Ascending aorta (tissue), 2 donors: ENCODE measurements at regions not wholly inside any gene's neighbourhood (a gene's known extent, or its start where the extent isn't known, plus 50 kb on each side); places are given as distances from the start of the nearest gene placed in this dataset.

ENCODE experiments used
- DNase-seq, 2 donors: peaks; one replicate each; pipeline ENCODE4 v3.0.0-alpha.2; 2019; ENCODE audit warnings: low spot score in 2 of 2
- H3K27ac ChIP-seq, 2 donors: fragments of 200-600 bp; sonication (generic); one replicate each; pipeline ENCODE4 v1.5.1; 2016 to 2017; ENCODE audit warnings: mild to moderate bottlenecking in 1 of 2
- H3K27me3 ChIP-seq: fragments of 200-600 bp; sonication (generic); one replicate; pipeline ENCODE4 v1.5.1; 2017
- H3K36me3 ChIP-seq, 2 donors: fragments of 200-600 bp; sonication (generic); one replicate each; pipeline ENCODE4 v1.5.1; 2016
- H3K4me1 ChIP-seq, 2 donors: fragments of 200-600 bp; sonication (generic); one replicate each; pipeline ENCODE4 v1.5.1; 2016 to 2017; ENCODE audit warnings: mild to moderate bottlenecking in 1 of 2
- H3K4me3 ChIP-seq, 2 donors: fragments of 200-600 bp; sonication (generic); one replicate each; pipeline ENCODE4 v1.5.1; 2016 to 2017; ENCODE audit warnings: mild to moderate bottlenecking in 1 of 2
- H3K9me3 ChIP-seq, 2 donors: fragments of 200-600 bp; sonication (generic); one replicate each; pipeline ENCODE4 v1.5.1; 2016
- intact Hi-C: fragments of 100-400 bp; cut with DNase I; formaldehyde crosslinking; loops from one replicate; pipeline ENCODE4 v1.15.1; 2023
- TF ChIP-seq, protein P1 (sequence below), 3 experiments: fragments of 200-600 bp in 2 of 3; fragments of 450-650 bp in 1 of 3; sonication (generic) in 2 of 3; IDR thresholded peaks; one replicate each; pipeline ENCODE4 v1.5.1; 2016 to 2019; ENCODE audit warnings: antibody characterized with exemption in 3 of 3, mild to moderate bottlenecking in 1 of 3, moderate library complexity in 1 of 3

DNA sequence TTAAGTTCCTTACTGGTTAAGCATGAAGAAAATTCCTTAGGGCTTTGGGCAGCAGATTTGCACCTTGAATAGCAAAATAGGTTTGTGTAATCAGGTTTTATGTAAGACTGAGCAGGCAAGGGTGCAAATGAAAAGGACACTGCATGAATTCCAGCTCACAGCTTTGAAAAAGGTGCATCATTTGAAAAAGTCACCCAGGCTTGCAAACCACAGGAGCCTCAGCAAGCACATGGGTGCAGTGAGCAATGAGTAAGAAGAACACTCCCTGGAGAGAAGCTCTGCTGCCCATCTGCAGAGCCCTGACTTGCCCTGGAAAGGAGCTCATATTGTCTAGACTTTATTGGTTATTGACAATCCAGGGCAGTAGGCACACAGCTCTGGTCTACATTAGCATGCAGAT is 165.6 kb upstream of the KCNJ16 start:
- Histone ChIP-seq H3K4me1 (peaks cover 0 to 18% of the 10 kb centered on the region in 2 donors), H3K36me3 (no peaks in the 10 kb centered on the region), H3K27ac (no peak overlapping the region), H3K4me3 (no peak overlapping the region), H3K27me3 (no peaks in the 10 kb centered on the region), H3K9me3 (no peaks in the 10 kb centered on the region)
- intact Hi-C loops: loop anchor here (10.0 kb wide), 1 partner anchor 135 kb away; no protein-coding TSS in a partner anchor
- TF ChIP-seq, protein P1, sequence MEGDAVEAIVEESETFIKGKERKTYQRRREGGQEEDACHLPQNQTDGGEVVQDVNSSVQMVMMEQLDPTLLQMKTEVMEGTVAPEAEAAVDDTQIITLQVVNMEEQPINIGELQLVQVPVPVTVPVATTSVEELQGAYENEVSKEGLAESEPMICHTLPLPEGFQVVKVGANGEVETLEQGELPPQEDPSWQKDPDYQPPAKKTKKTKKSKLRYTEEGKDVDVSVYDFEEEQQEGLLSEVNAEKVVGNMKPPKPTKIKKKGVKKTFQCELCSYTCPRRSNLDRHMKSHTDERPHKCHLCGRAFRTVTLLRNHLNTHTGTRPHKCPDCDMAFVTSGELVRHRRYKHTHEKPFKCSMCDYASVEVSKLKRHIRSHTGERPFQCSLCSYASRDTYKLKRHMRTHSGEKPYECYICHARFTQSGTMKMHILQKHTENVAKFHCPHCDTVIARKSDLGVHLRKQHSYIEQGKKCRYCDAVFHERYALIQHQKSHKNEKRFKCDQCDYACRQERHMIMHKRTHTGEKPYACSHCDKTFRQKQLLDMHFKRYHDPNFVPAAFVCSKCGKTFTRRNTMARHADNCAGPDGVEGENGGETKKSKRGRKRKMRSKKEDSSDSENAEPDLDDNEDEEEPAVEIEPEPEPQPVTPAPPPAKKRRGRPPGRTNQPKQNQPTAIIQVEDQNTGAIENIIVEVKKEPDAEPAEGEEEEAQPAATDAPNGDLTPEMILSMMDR (IDR thresholded peaks at IDR 0.05): no peak
- DNase-seq: no peak

GRCh38 chr17:69912805-69913204 is 162.2 kb upstream of the KCNJ16 start:
- no peaks in the 10 kb centered on the region for H3K9me3 ChIP-seq
- H3K27me3 ChIP-seq: no peaks in the 10 kb centered on the region
- DNase-seq: no peak
- TF ChIP-seq, protein P1 (IDR thresholded peaks at IDR 0.05): no peak
- H3K4me3 ChIP-seq: peak overlapping the region; percentile 33 to 41
- no peaks in the 10 kb centered on the region for H3K36me3 ChIP-seq
- peak overlapping the region; percentile 27 to 63 for H3K27ac ChIP-seq
- H3K4me1 ChIP-seq: peaks cover 0 to 2% of the 10 kb centered on the region in 2 donors
- intact Hi-C loops: loop anchor here (5.0 kb wide), 1 partner anchor 306 kb away; no protein-coding TSS in a partner anchor

- Histone ChIP-seq H3K4me3 (peak overlapping the region; percentile 33 to 41), H3K27me3 (no peaks in the 10 kb centered on the region), H3K4me1 (no peaks in the 10 kb centered on the region), H3K36me3 (no peaks in the 10 kb centered on the region), H3K27ac (peak overlapping the region; percentile 27 to 63), H3K9me3 (no peaks in the 10 kb centered on the region)
- no peak for DNase-seq
- TF ChIP-seq, protein P1 (IDR thresholded peaks at IDR 0.05): no peak
- intact Hi-C loops: loop anchor here (5.0 kb wide), 1 partner anchor 306 kb away; no protein-coding TSS in a partner anchor
Measured at GRCh38 chr17:69913216-69913615, 161.8 kb upstream of the KCNJ16 start.

DNA sequence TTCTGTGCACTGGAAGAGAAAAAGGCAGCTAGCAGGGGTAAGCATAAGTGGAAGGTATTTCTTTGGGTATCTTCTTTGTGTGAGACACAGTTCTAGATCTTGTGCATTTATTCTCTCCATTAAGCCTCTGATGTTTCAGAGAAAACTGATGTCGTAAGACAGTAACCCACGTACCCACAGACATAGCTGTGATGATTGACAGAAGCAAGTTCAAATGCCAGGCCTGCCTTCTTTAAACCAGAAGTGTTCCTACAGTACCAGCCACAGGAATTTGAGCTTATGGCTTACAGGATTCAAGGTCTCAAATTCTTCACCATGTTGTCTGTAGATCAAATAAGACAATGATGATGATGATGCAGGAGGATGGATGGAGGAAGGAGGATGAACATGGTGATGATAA is 161.4 kb upstream of the KCNJ16 start:
- TF ChIP-seq, protein P1 (IDR thresholded peaks at IDR 0.05): no peak
- Histone ChIP-seq H3K36me3 (no peaks in the 10 kb centered on the region), H3K27me3 (no peaks in the 10 kb centered on the region), H3K4me3 (peak overlapping the region; percentile 33 to 41), H3K27ac (peak overlapping the region; percentile 27 to 63), H3K4me1 (no peaks in the 10 kb centered on the region), H3K9me3 (no peaks in the 10 kb centered on the region)
- intact Hi-C loops: loop anchor here (5.0 kb wide), 1 partner anchor 306 kb away; no protein-coding TSS in a partner anchor
- no peak for DNase-seq

- intact Hi-C loops: loop anchor here (5.0 kb wide), 1 partner anchor 307 kb away; no protein-coding TSS in a partner anchor
- TF ChIP-seq, protein P1 (IDR thresholded peaks at IDR 0.05): no peak
- H3K9me3 ChIP-seq: no peaks in the 10 kb centered on the region
Measured at GRCh38 chr17:69914520-69914919, 160.5 kb upstream of the KCNJ16 start.

GRCh38 chr17:69916761-69917160 is 158.3 kb upstream of the KCNJ16 start:
- no peaks in the 10 kb centered on the region for H3K9me3 ChIP-seq
- intact Hi-C loops: no loop called here
- TF ChIP-seq, protein P1 (IDR thresholded peaks at IDR 0.05): no peak
- no peak for DNase-seq
- H3K4me1 ChIP-seq: no peaks in the 10 kb centered on the region
- H3K27ac ChIP-seq: no peak overlapping the region
- H3K4me3 ChIP-seq: no peak overlapping the region
- no peaks in the 10 kb centered on the region for H3K27me3 ChIP-seq
- H3K36me3 ChIP-seq: no peaks in the 10 kb centered on the region

More at GRCh38 chr17:69914520-69914919, 160.5 kb upstream of the KCNJ16 start:
- no peak overlapping the region for H3K4me3 ChIP-seq
- H3K4me1 ChIP-seq: no peaks in the 10 kb centered on the region
- no peaks in the 10 kb centered on the region for H3K27me3 ChIP-seq
- no peaks in the 10 kb centered on the region for H3K36me3 ChIP-seq
- DNase-seq: no peak
- H3K27ac ChIP-seq: no peak overlapping the region
